GM20000 (cell line): ENCODE measurements at regions not wholly inside any gene's neighbourhood (a gene's known extent, or its start where the extent isn't known, plus 50 kb on each side); places are given as distances from the start of the nearest gene placed in this dataset.

Source experiments
- DNase-seq: peaks from one replicate; pipeline ENCODE4 v3.0.0; 2012; ENCODE audit warnings: low spot score
- TF ChIP-seq, protein P1 (sequence below): IDR thresholded peaks from 2 replicates; pipeline ENCODE4 v1.5.1; 2012; ENCODE audit warnings: mild to moderate bottlenecking, control low read depth; ENCODE audit errors: extremely low read depth, missing control alignments

DNA sequence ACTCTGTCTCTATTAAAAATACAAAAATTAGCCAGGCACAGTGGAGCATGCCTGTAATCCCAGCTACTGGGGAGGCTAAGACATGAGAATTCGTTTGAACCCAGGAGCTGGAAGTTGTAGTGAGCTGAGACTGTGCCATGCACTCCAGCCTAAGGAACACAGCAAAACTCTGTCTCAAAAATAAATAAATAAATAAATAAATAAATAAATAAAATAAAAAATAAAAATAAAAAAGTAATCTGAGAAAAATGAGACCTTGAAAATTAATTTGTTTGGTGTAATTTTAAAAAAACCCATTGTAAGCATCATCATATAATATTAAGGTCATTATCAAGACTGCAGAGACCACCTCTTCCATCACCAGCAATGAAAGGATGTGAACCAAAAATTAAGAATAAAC is 997.1 kb downstream of the CDH18 start:
- no peak for DNase-seq

DNA sequence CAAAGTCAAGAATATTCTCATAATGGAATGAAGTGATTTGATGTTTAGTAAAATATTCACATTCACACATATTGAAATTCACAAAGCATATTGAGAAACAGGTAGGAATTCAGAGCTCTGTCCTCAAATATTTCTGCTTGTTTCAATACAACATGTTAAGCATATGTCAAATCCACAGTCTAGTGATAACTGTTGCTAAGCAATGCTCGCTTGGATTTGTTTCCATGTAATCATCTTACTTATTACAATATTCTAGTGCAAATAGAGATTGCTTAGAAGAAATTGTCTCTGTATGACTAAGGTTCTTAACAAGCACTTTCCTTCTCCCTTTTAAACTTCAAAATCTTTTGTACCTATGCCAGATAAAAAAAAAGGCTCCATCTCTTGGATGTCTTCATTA is 995.7 kb downstream of the CDH18 start:
- TF ChIP-seq, protein P1, sequence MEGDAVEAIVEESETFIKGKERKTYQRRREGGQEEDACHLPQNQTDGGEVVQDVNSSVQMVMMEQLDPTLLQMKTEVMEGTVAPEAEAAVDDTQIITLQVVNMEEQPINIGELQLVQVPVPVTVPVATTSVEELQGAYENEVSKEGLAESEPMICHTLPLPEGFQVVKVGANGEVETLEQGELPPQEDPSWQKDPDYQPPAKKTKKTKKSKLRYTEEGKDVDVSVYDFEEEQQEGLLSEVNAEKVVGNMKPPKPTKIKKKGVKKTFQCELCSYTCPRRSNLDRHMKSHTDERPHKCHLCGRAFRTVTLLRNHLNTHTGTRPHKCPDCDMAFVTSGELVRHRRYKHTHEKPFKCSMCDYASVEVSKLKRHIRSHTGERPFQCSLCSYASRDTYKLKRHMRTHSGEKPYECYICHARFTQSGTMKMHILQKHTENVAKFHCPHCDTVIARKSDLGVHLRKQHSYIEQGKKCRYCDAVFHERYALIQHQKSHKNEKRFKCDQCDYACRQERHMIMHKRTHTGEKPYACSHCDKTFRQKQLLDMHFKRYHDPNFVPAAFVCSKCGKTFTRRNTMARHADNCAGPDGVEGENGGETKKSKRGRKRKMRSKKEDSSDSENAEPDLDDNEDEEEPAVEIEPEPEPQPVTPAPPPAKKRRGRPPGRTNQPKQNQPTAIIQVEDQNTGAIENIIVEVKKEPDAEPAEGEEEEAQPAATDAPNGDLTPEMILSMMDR, result no peak
- DNase-seq, result no peak

More for the DNA sequence above, 997.1 kb downstream of the CDH18 start:
- TF ChIP-seq, protein P1, result no peak

DNA sequence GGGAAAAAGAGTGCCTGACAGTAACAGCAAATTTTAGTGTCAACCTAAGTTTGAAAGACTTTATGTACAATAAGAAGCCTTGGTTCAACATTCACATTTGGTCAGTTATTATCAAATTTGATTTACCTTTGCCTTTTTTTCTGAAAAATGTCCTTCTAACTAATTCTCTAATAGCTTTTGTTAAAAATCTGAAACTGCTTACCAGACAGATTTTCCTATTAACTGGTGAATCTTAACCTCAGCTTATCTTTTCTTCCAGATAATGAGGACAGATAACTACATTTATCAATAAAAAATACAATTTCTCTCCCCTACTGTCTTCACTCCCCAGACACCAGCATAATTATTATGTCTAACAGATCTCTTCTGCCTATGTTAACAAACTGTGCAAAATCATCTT is 988.5 kb downstream of the CDH18 start:
- TF ChIP-seq, protein P1, result no peak
- DNase-seq, result no peak

GRCh38 chr5:19001054-19001453 is 986.9 kb downstream of the CDH18 start:
- DNase-seq, result no peak
- TF ChIP-seq, protein P1, result no peak

- DNase-seq, result no peak
- TF ChIP-seq, protein P1, result no peak
These were observed 986.5 kb downstream of the CDH18 start for GRCh38 chr5:19001539-19001938.

- TF ChIP-seq, protein P1, result no peak
- DNase-seq, result no peak
These were observed 985.9 kb downstream of the CDH18 start for GRCh38 chr5:19002111-19002510.

GRCh38 chr5:19018822-19019221 is 969.2 kb downstream of the CDH18 start:
- DNase-seq, result no peak

More at GRCh38 chr5:19018822-19019221, 969.2 kb downstream of the CDH18 start:
- TF ChIP-seq, protein P1, result no peak
